ENCODE measurements at regions not wholly inside any gene's neighbourhood (a gene's known extent, or its start where the extent isn't known, plus 50 kb on each side); places are given as distances from the start of the nearest gene placed in this dataset.

GRCh38 chr3:144148356-144148755, 176.7 kb downstream of the DIPK2A start:
- Histone ChIP-seq H3K27ac (no peak overlapping the region), H3K36me3 (ENCODE audit: insufficient read depth in 1 of 2, low read depth in 1 of 2) (no peaks in the 10 kb centered on the region), H3K4me1 (no peaks in the 10 kb centered on the region), H3K27me3 (ENCODE audit: insufficient read depth in 3 of 3, low read length in 2 of 3) (no peaks in the 10 kb centered on the region), H3K9me3 (no peaks in the 10 kb centered on the region), H3K4me3 (no peak overlapping the region)
- TF ChIP-seq CTCF (IDR thresholded peaks at IDR 0.05), result no peak
- WGBS, 3 donors, result 95 to 98% (median 95%) methylated on average over 2 of the region's 2 CpGs
- intact Hi-C loops (cut with DNase I), result no loop called here
- DNase-seq (no peak), ATAC-seq (no peak)

GRCh38 chr3:144151983-144152382, 180.4 kb downstream of the DIPK2A start:
- no peaks in the 10 kb centered on the region for H3K36me3 ChIP-seq (ENCODE audit: insufficient read depth in 1 of 2, low read depth in 1 of 2)
- ATAC-seq, result no peak
- TF ChIP-seq CTCF (IDR thresholded peaks at IDR 0.05), result no peak
- intact Hi-C loops (cut with DNase I), result no loop called here
- DNase-seq, result no peak
- H3K27ac ChIP-seq, result no peak overlapping the region
- no peak overlapping the region for H3K4me3 ChIP-seq
- no peaks in the 10 kb centered on the region for H3K4me1 ChIP-seq
- H3K9me3 ChIP-seq, result no peaks in the 10 kb centered on the region
- WGBS, 3 donors, result 93 to 95% (median 94%) methylated on average over 3 of the region's 3 CpGs
- H3K27me3 ChIP-seq (ENCODE audit: insufficient read depth in 3 of 3, low read length in 2 of 3), result no peaks in the 10 kb centered on the region

GRCh38 chr3:144160627-144161026, 189.0 kb downstream of the DIPK2A start:
- no peaks in the 10 kb centered on the region for H3K27me3 ChIP-seq (ENCODE audit: insufficient read depth in 3 of 3, low read length in 2 of 3)
- no peaks in the 10 kb centered on the region for H3K36me3 ChIP-seq (ENCODE audit: insufficient read depth in 1 of 2, low read depth in 1 of 2)
- no peaks in the 10 kb centered on the region for H3K9me3 ChIP-seq
- H3K27ac ChIP-seq, result no peak overlapping the region
- ATAC-seq (no peak), DNase-seq (no peak)
- H3K4me1 ChIP-seq, result no peaks in the 10 kb centered on the region
- H3K4me3 ChIP-seq, result no peak overlapping the region
- no peak for TF ChIP-seq CTCF (IDR thresholded peaks at IDR 0.05)
- intact Hi-C loops (cut with DNase I), result no loop called here

GRCh38 chr3:144162042-144162441, 190.4 kb downstream of the DIPK2A start:
- DNase-seq (no peak), ATAC-seq (no peak)
- no peak for TF ChIP-seq CTCF (IDR thresholded peaks at IDR 0.05)
- 88 to 92% (median 89%) methylated on average over 1 of the region's 1 CpG for WGBS, 3 donors
- H3K36me3 ChIP-seq (ENCODE audit: insufficient read depth in 1 of 2, low read depth in 1 of 2), result no peaks in the 10 kb centered on the region
- no peaks in the 10 kb centered on the region for H3K9me3 ChIP-seq
- no peak overlapping the region for H3K4me3 ChIP-seq
- intact Hi-C loops (cut with DNase I), result no loop called here
- no peaks in the 10 kb centered on the region for H3K27me3 ChIP-seq (ENCODE audit: insufficient read depth in 3 of 3, low read length in 2 of 3)
- H3K4me1 ChIP-seq, result no peaks in the 10 kb centered on the region
- H3K27ac ChIP-seq, result no peak overlapping the region

GRCh38 chr3:144164352-144164751, 192.7 kb downstream of the DIPK2A start:
- H3K27me3 ChIP-seq (ENCODE audit: insufficient read depth in 3 of 3, low read length in 2 of 3), result no peaks in the 10 kb centered on the region
- no peak overlapping the region for H3K4me3 ChIP-seq
- no peaks in the 10 kb centered on the region for H3K9me3 ChIP-seq
- no peak for TF ChIP-seq CTCF (IDR thresholded peaks at IDR 0.05)
- no peaks in the 10 kb centered on the region for H3K36me3 ChIP-seq (ENCODE audit: insufficient read depth in 1 of 2, low read depth in 1 of 2)
- no peak for DNase-seq
- H3K4me1 ChIP-seq, result no peaks in the 10 kb centered on the region
- no peak for ATAC-seq
- intact Hi-C loops (cut with DNase I), result no loop called here
- no peak overlapping the region for H3K27ac ChIP-seq
- 93 to 97% (median 95%) methylated on average over 1 of the region's 1 CpG for WGBS, 3 donors
